ENCODE measurements at regions not wholly inside any gene's neighbourhood (a gene's known extent, or its start where the extent isn't known, plus 50 kb on each side); places are given as distances from the start of the nearest gene placed in this dataset.

- no peak overlapping the region for H3K4ac ChIP-seq (ENCODE audit: low read depth, low read length)
- H3K27me3 ChIP-seq (ENCODE audit: insufficient read depth, low read length) = no peaks in the 10 kb centered on the region
- H3K27ac ChIP-seq (ENCODE audit: low read depth, low read length) = no peak overlapping the region
- no peak for DNase-seq
- H3K36me3 ChIP-seq (ENCODE audit: control insufficient read depth in 1 of 2, insufficient read depth in 2 of 2, low read length in 2 of 2) = no peaks in the 10 kb centered on the region
- H3K18ac ChIP-seq (ENCODE audit: low read length) = no peak overlapping the region
- H3K4me1 ChIP-seq (ENCODE audit: control insufficient read depth in 1 of 2, insufficient read depth in 2 of 2, low read length in 2 of 2) = no peaks in the 10 kb centered on the region
- no peak overlapping the region for H3K14ac ChIP-seq (ENCODE audit: low read length)
- no peak overlapping the region for H2AK5ac ChIP-seq (ENCODE audit: low read length)
- no peak overlapping the region for H3K23ac ChIP-seq (ENCODE audit: low read length)
- H2AFZ ChIP-seq (ENCODE audit: insufficient read depth, low read length, poor library complexity) = no peak overlapping the region
- no peak overlapping the region for H4K8ac ChIP-seq (ENCODE audit: low read depth, low read length)
- no peak overlapping the region for H4K12ac ChIP-seq (ENCODE audit: low read depth, low read length)
- H3K4me3 ChIP-seq (ENCODE audit: low read depth, low read length) = no peak overlapping the region
- WGBS (ENCODE audit: extremely low coverage, insufficient coverage, insufficient read length) = no CpG with 5 or more reads among the region's 10 CpGs
- no peaks in the 10 kb centered on the region for H3K79me1 ChIP-seq (ENCODE audit: low read length)
- no peak overlapping the region for H4K91ac ChIP-seq (ENCODE audit: low read depth, low read length)
- no peak overlapping the region for H2BK12ac ChIP-seq (ENCODE audit: low read length)
- H3K4me2 ChIP-seq (ENCODE audit: low read length) = no peak overlapping the region
- H3K79me2 ChIP-seq (ENCODE audit: control insufficient read depth, insufficient read depth, low read length, poor library complexity) = no peaks in the 10 kb centered on the region
- no peak overlapping the region for H2BK5ac ChIP-seq (ENCODE audit: low read depth, low read length, poor library complexity)
- H2BK120ac ChIP-seq (ENCODE audit: insufficient read depth, low read length, poor library complexity) = no peak overlapping the region
- H3K9ac ChIP-seq (ENCODE audit: low read length) = no peak overlapping the region
- H3K9me3 ChIP-seq (ENCODE audit: insufficient read depth, low read depth, low read length) = peaks cover 1% of the 10 kb centered on the region
Observed at GRCh38 chr6:4553387-4553786, 222.8 kb upstream of the CDYL start.

GRCh38 chr6:4550227-4550597, 226.0 kb upstream of the CDYL start:
- Histone ChIP-seq H3K79me2 (ENCODE audit: control insufficient read depth, insufficient read depth, low read length, poor library complexity) (no peaks in the 10 kb centered on the region), H3K9me3 (ENCODE audit: insufficient read depth, low read depth, low read length) (peaks cover 1% of the 10 kb centered on the region), H3K27ac (ENCODE audit: low read depth, low read length) (no peak overlapping the region), H4K91ac (ENCODE audit: low read depth, low read length) (no peak overlapping the region), H3K23ac (ENCODE audit: low read length) (no peak overlapping the region), H3K4me2 (ENCODE audit: low read length) (no peak overlapping the region), H2AK5ac (ENCODE audit: low read length) (no peak overlapping the region), H4K8ac (ENCODE audit: low read depth, low read length) (no peak overlapping the region), H3K14ac (ENCODE audit: low read length) (no peak overlapping the region), H2AFZ (ENCODE audit: insufficient read depth, low read length, poor library complexity) (no peak overlapping the region), H3K36me3 (ENCODE audit: control insufficient read depth in 1 of 2, insufficient read depth in 2 of 2, low read length in 2 of 2) (no peaks in the 10 kb centered on the region), H2BK5ac (ENCODE audit: low read depth, low read length, poor library complexity) (no peak overlapping the region), H3K9ac (ENCODE audit: low read length) (no peak overlapping the region), H4K12ac (ENCODE audit: low read depth, low read length) (no peak overlapping the region), H3K27me3 (ENCODE audit: insufficient read depth, low read length) (no peaks in the 10 kb centered on the region), H3K18ac (ENCODE audit: low read length) (no peak overlapping the region), H3K4me3 (ENCODE audit: low read depth, low read length) (no peak overlapping the region), H3K79me1 (ENCODE audit: low read length) (no peaks in the 10 kb centered on the region), H3K4ac (ENCODE audit: low read depth, low read length) (no peak overlapping the region), H2BK120ac (ENCODE audit: insufficient read depth, low read length, poor library complexity) (no peak overlapping the region), H2BK12ac (ENCODE audit: low read length) (no peak overlapping the region), H3K4me1 (ENCODE audit: control insufficient read depth in 1 of 2, insufficient read depth in 2 of 2, low read length in 2 of 2) (no peaks in the 10 kb centered on the region)
- WGBS (ENCODE audit: extremely low coverage, insufficient coverage, insufficient read length) = no CpG with 5 or more reads among the region's 1 CpG
- DNase-seq = peak in 1 of 2 donors; percentile 19

- H2AFZ ChIP-seq (ENCODE audit: insufficient read depth, low read length, poor library complexity) = no peak overlapping the region
- no peak overlapping the region for H4K91ac ChIP-seq (ENCODE audit: low read depth, low read length)
- H3K9ac ChIP-seq (ENCODE audit: low read length) = no peak overlapping the region
- H3K79me1 ChIP-seq (ENCODE audit: low read length) = no peaks in the 10 kb centered on the region
- no peak overlapping the region for H4K12ac ChIP-seq (ENCODE audit: low read depth, low read length)
- H3K4me3 ChIP-seq (ENCODE audit: low read depth, low read length) = no peak overlapping the region
- H3K9me3 ChIP-seq (ENCODE audit: insufficient read depth, low read depth, low read length) = peaks cover 1% of the 10 kb centered on the region
- no CpG with 5 or more reads among the region's 23 CpGs for WGBS (ENCODE audit: extremely low coverage, insufficient coverage, insufficient read length)
- no peak overlapping the region for H3K4ac ChIP-seq (ENCODE audit: low read depth, low read length)
- H3K27ac ChIP-seq (ENCODE audit: low read depth, low read length) = no peak overlapping the region
- H3K18ac ChIP-seq (ENCODE audit: low read length) = no peak overlapping the region
- no peak overlapping the region for H2BK5ac ChIP-seq (ENCODE audit: low read depth, low read length, poor library complexity)
- no peaks in the 10 kb centered on the region for H3K36me3 ChIP-seq (ENCODE audit: control insufficient read depth in 1 of 2, insufficient read depth in 2 of 2, low read length in 2 of 2)
- H3K4me1 ChIP-seq (ENCODE audit: control insufficient read depth in 1 of 2, insufficient read depth in 2 of 2, low read length in 2 of 2) = no peaks in the 10 kb centered on the region
- no peak overlapping the region for H2BK12ac ChIP-seq (ENCODE audit: low read length)
- DNase-seq = peak in 1 of 2 donors; percentile 66
- no peak overlapping the region for H3K4me2 ChIP-seq (ENCODE audit: low read length)
- H3K79me2 ChIP-seq (ENCODE audit: control insufficient read depth, insufficient read depth, low read length, poor library complexity) = no peaks in the 10 kb centered on the region
- no peak overlapping the region for H3K14ac ChIP-seq (ENCODE audit: low read length)
- no peak overlapping the region for H2BK120ac ChIP-seq (ENCODE audit: insufficient read depth, low read length, poor library complexity)
- no peaks in the 10 kb centered on the region for H3K27me3 ChIP-seq (ENCODE audit: insufficient read depth, low read length)
- H2AK5ac ChIP-seq (ENCODE audit: low read length) = no peak overlapping the region
- no peak overlapping the region for H3K23ac ChIP-seq (ENCODE audit: low read length)
- no peak overlapping the region for H4K8ac ChIP-seq (ENCODE audit: low read depth, low read length)
Observed at GRCh38 chr6:4549556-4550226, 226.5 kb upstream of the CDYL start.

GRCh38 chr6:4545893-4546292, 230.3 kb upstream of the CDYL start:
- Histone ChIP-seq H4K12ac (ENCODE audit: low read depth, low read length) (no peak overlapping the region), H3K79me1 (ENCODE audit: low read length) (no peaks in the 10 kb centered on the region), H3K27me3 (ENCODE audit: insufficient read depth, low read length) (no peaks in the 10 kb centered on the region), H3K27ac (ENCODE audit: low read depth, low read length) (no peak overlapping the region), H3K14ac (ENCODE audit: low read length) (no peak overlapping the region), H3K4me3 (ENCODE audit: low read depth, low read length) (no peak overlapping the region), H2BK120ac (ENCODE audit: insufficient read depth, low read length, poor library complexity) (no peak overlapping the region), H3K79me2 (ENCODE audit: control insufficient read depth, insufficient read depth, low read length, poor library complexity) (no peaks in the 10 kb centered on the region), H3K36me3 (ENCODE audit: control insufficient read depth in 1 of 2, insufficient read depth in 2 of 2, low read length in 2 of 2) (no peaks in the 10 kb centered on the region), H3K9me3 (ENCODE audit: insufficient read depth, low read depth, low read length) (peaks cover 1% of the 10 kb centered on the region), H2BK12ac (ENCODE audit: low read length) (no peak overlapping the region), H3K9ac (ENCODE audit: low read length) (no peak overlapping the region), H3K4me2 (ENCODE audit: low read length) (no peak overlapping the region), H3K23ac (ENCODE audit: low read length) (no peak overlapping the region), H3K4ac (ENCODE audit: low read depth, low read length) (no peak overlapping the region), H3K18ac (ENCODE audit: low read length) (no peak overlapping the region), H2AK5ac (ENCODE audit: low read length) (no peak overlapping the region), H4K8ac (ENCODE audit: low read depth, low read length) (no peak overlapping the region), H4K91ac (ENCODE audit: low read depth, low read length) (no peak overlapping the region), H2AFZ (ENCODE audit: insufficient read depth, low read length, poor library complexity) (no peak overlapping the region), H3K4me1 (ENCODE audit: control insufficient read depth in 1 of 2, insufficient read depth in 2 of 2, low read length in 2 of 2) (no peaks in the 10 kb centered on the region), H2BK5ac (ENCODE audit: low read depth, low read length, poor library complexity) (no peak overlapping the region)
- no CpG with 5 or more reads among the region's 4 CpGs for WGBS (ENCODE audit: extremely low coverage, insufficient coverage, insufficient read length)
- no peak for DNase-seq
